ENCODE measurements at regions not wholly inside any gene's neighbourhood (a gene's known extent, or its start where the extent isn't known, plus 50 kb on each side); places are given as distances from the start of the nearest gene placed in this dataset.

- DNase-seq (ENCODE audit: low read depth, low spot score) (no peak), FAIRE-seq (no peak), ATAC-seq (no peak)
- intact Hi-C loops (cut with micrococcal nuclease; ENCODE audit: unreplicated experiment) = no loop called here
- H3K27ac ChIP-seq (ENCODE audit: control insufficient read depth, insufficient read depth) = no peak overlapping the region
- no peaks in the 10 kb centered on the region for H3K9me3 ChIP-seq (replicated peaks; ENCODE audit: control insufficient read depth, insufficient read depth, low read length)
- ChIA-PET POLR2A (no interaction called here), SMC1A (ENCODE audit: uncharacterized antibody, unreplicated experiment) (no interaction called here), CTCF (interaction anchor here (1.5 kb wide), 1 partner anchor 10 kb away, joined by 7 read pairs; no protein-coding TSS in a partner anchor), RAD21 (ENCODE audit: unreplicated experiment) (no interaction called here)
- no peaks in the 10 kb centered on the region for H3K4me1 ChIP-seq (ENCODE audit: control insufficient read depth, insufficient read depth, low read length)
- 8% methylated on average over 4 of the region's 4 CpGs for WGBS (ENCODE audit: insufficient coverage, insufficient replicate concordance, low lambda C conversion rate, missing lambda C conversion rate)
- BruUV-seq (replicated peaks) = no TSS peak
- no peak overlapping the region for H3K9ac ChIP-seq (ENCODE audit: control insufficient read depth, insufficient read depth, low read length)
- peaks cover 2 to 5% of the 10 kb centered on the region in 2 experiments; a peak in 2 of 4 replicates for H3K27me3 ChIP-seq (replicated peaks in 1 of 2; ENCODE audit: control insufficient read depth in 2 of 2, insufficient read depth in 2 of 2, low read length in 1 of 2)
- H3K36me3 ChIP-seq (ENCODE audit: control insufficient read depth in 2 of 2, insufficient read depth in 2 of 2, low read length in 1 of 2) = no peaks in the 10 kb centered on the region
- TF ChIP-seq ZZZ3 (IDR thresholded peaks at IDR 0.05; ENCODE audit: control insufficient read depth, insufficient read length, low read depth) = no peak
- TF ChIP-seq HDGF (IDR thresholded peaks at IDR 0.05) = no peak
- no peak for TF ChIP-seq STAT1 (conservative IDR thresholded peaks at IDR 0.05)
- TF ChIP-seq SREBF1 (IDR thresholded peaks at IDR 0.05; ENCODE audit: low read length) = no peak
- TF ChIP-seq SRF (IDR thresholded peaks at IDR 0.05; ENCODE audit: low read depth in 2 of 2, low read length in 2 of 2) = no peak
- TF ChIP-seq RBBP5 (conservative IDR thresholded peaks at IDR 0.05) = no peak
- no peak for TF ChIP-seq BCLAF1 (IDR thresholded peaks at IDR 0.05)
- no peak for TF ChIP-seq CTCF (IDR thresholded peaks at IDR 0.05 in 2 of 3, conservative IDR thresholded peaks at IDR 0.05 in 1 of 3; ENCODE audit: control insufficient read depth in 2 of 3, extremely low read depth in 1 of 3, insufficient read depth in 1 of 3, low read depth in 3 of 3, low read length in 3 of 3)
- TF ChIP-seq IRF5 (IDR thresholded peaks at IDR 0.05; ENCODE audit: borderline replicate concordance) = no peak
- TF ChIP-seq SUZ12 (IDR thresholded peaks at IDR 0.05; ENCODE audit: unreplicated experiment) = no peak
- in situ Hi-C loops (cut with MboI) = no loop called here
- no peaks in the 10 kb centered on the region for H4K20me1 ChIP-seq (ENCODE audit: control insufficient read depth, insufficient read depth)
- no peak overlapping the region for H3K4me3 ChIP-seq
- no peak overlapping the region for H2AFZ ChIP-seq (ENCODE audit: control insufficient read depth, low read depth, low read length)
- no peaks in the 10 kb centered on the region for H3K79me2 ChIP-seq (ENCODE audit: control insufficient read depth, insufficient read depth, low read length)
- no peak overlapping the region for H3K4me2 ChIP-seq (ENCODE audit: control insufficient read depth, insufficient read depth)
These were observed 221.5 kb upstream of the NCKAP5 start for GRCh38 chr2:133789743-133790142.

Measured in GM12878 (cell line).